GM12891 (cell line): ENCODE measurements at regions not wholly inside any gene's neighbourhood (a gene's known extent, or its start where the extent isn't known, plus 50 kb on each side); places are given as distances from the start of the nearest gene placed in this dataset.
"Not testable (repeated sequence)": the region's sequence is repeated elsewhere in the genome, so short reads cannot be mapped to it uniquely, and the experiment has no call there.

Source experiments
- DNase-seq: peaks from one replicate; pipeline ENCODE4 v3.0.0; 2011; ENCODE audit warnings: low spot score; ENCODE audit not compliant: insufficient read length
- FAIRE-seq: peaks from 2 replicates; lab custom pipeline; 2011; peaks lifted over from hg19 to GRCh38; lab: Jason Lieb, UNC
- PAX5 ChIP-seq: IDR thresholded peaks from 2 replicates; pipeline ENCODE4 v1.6.1; 2011; ENCODE audit warnings: low read length, moderate library complexity, mild to moderate bottlenecking; ENCODE audit not compliant: insufficient read depth, severe bottlenecking
- POLR2A ChIP-seq: IDR thresholded peaks from 2 replicates; pipeline ENCODE4 v1.6.1; 2011; ENCODE audit warnings: low read depth, low read length, control low read depth
- POLR2AphosphoS5 ChIP-seq: IDR thresholded peaks from 2 replicates; pipeline ENCODE4 v1.6.1; 2011; ENCODE audit warnings: low read depth, low read length, control low read depth
- POU2F2 ChIP-seq: IDR thresholded peaks from 2 replicates; pipeline ENCODE4 v1.6.1; 2011; ENCODE audit warnings: low read depth, mild to moderate bottlenecking, control low read depth, low read length, moderate library complexity
- SPI1 ChIP-seq: IDR thresholded peaks from 2 replicates; pipeline ENCODE4 v1.6.1; 2011; ENCODE audit warnings: low read depth, low read length, control low read depth
- TAF1 ChIP-seq: IDR thresholded peaks from 2 replicates; pipeline ENCODE4 v1.6.1; 2011; ENCODE audit warnings: low read depth, low read length, control low read depth

- no peak for FAIRE-seq
- no peak for DNase-seq
- TF ChIP-seq PAX5, result no peak
Measured at GRCh38 chr1:60920561-60920960, 161.8 kb upstream of the NFIA start.

- TF ChIP-seq SPI1 (no peak), PAX5 (no peak)
- DNase-seq (no peak), FAIRE-seq (no peak)
Measured at GRCh38 chr1:60918867-60919266, 163.5 kb upstream of the NFIA start.

GRCh38 chr1:60916906-60917305 is 165.5 kb upstream of the NFIA start:
- no peak for DNase-seq
- no peak for FAIRE-seq
- TF ChIP-seq SPI1, result no peak
- TF ChIP-seq TAF1, result no peak
- no peak for TF ChIP-seq POLR2AphosphoS5
- no peak for TF ChIP-seq POU2F2
- TF ChIP-seq PAX5, result no peak
- TF ChIP-seq POLR2A, result no peak

- TF ChIP-seq TAF1 (no peak), SPI1 (no peak), POLR2A (no peak), PAX5 (no peak), POU2F2 (no peak), POLR2AphosphoS5 (no peak)
- FAIRE-seq (no peak), DNase-seq (no peak)
Measured at GRCh38 chr1:60916199-60916598, 166.2 kb upstream of the NFIA start.

GRCh38 chr1:60915441-60915840 is 166.9 kb upstream of the NFIA start:
- TF ChIP-seq TAF1 (no peak), PAX5 (no peak), POLR2A (no peak), SPI1 (no peak), POU2F2 (no peak), POLR2AphosphoS5 (no peak)
- DNase-seq (no peak), FAIRE-seq (no peak)

- no peak for FAIRE-seq
Measured at GRCh38 chr1:60914982-60915381, 167.4 kb upstream of the NFIA start.

GRCh38 chr1:60913708-60914107 is 168.7 kb upstream of the NFIA start:
- DNase-seq, FAIRE-seq: not testable (repeated sequence)

More at GRCh38 chr1:60914982-60915381, 167.4 kb upstream of the NFIA start:
- no peak for TF ChIP-seq TAF1
- TF ChIP-seq POLR2A, result no peak
- no peak for TF ChIP-seq POLR2AphosphoS5
- no peak for DNase-seq

- DNase-seq (no peak), FAIRE-seq (no peak)
- TF ChIP-seq POU2F2 (no peak), PAX5 (no peak), POLR2AphosphoS5 (no peak), POLR2A (no peak), TAF1 (no peak), SPI1 (no peak)
Measured at GRCh38 chr1:60913039-60913438, 169.3 kb upstream of the NFIA start.

GRCh38 chr1:60911966-60912697 is 170.2 kb upstream of the NFIA start:
- FAIRE-seq (no peak), DNase-seq (no peak)
- no peak for TF ChIP-seq TAF1
- TF ChIP-seq SPI1, result no peak
- TF ChIP-seq POLR2AphosphoS5, result no peak
- TF ChIP-seq PAX5, result no peak
- TF ChIP-seq POLR2A, result no peak
- TF ChIP-seq POU2F2, result no peak

- no peak for FAIRE-seq
- no peak for DNase-seq
- TF ChIP-seq TAF1, result no peak
- no peak for TF ChIP-seq PAX5
- no peak for TF ChIP-seq POLR2A
- TF ChIP-seq POLR2AphosphoS5, result no peak
- TF ChIP-seq POU2F2, result no peak
- TF ChIP-seq SPI1, result no peak
Measured at GRCh38 chr1:60908159-60908558, 174.2 kb upstream of the NFIA start.

- TF ChIP-seq PAX5, result no peak
- no peak for TF ChIP-seq SPI1
- no peak for TF ChIP-seq TAF1
- no peak for TF ChIP-seq POU2F2
- TF ChIP-seq POLR2A, result no peak
- TF ChIP-seq POLR2AphosphoS5, result no peak
- DNase-seq (no peak), FAIRE-seq (no peak)
Measured at GRCh38 chr1:60906526-60906925, 175.8 kb upstream of the NFIA start.

- FAIRE-seq (no peak), DNase-seq (no peak)
- TF ChIP-seq TAF1 (no peak), POLR2A (no peak), POU2F2 (no peak), SPI1 (no peak), PAX5 (no peak), POLR2AphosphoS5 (no peak)
Measured at GRCh38 chr1:60906039-60906438, 176.3 kb upstream of the NFIA start.
